HG03558 (cell line): ENCODE measurements at regions not wholly inside any gene's neighbourhood (a gene's known extent, or its start where the extent isn't known, plus 50 kb on each side); places are given as distances from the start of the nearest gene placed in this dataset.

Experiments used
- ATAC-seq: cut with Tn5 transposase; IDR thresholded peaks from one replicate; pipeline ENCODE4 v1.9.1; 2021; ENCODE audit warnings: moderate number of reproducible peaks; ENCODE audit not compliant: unreplicated experiment; ENCODE audit errors: extremely low read depth

GRCh38 chr15:100780208-100780800 lies 99.3 kb upstream of the ALDH1A3 start:
- ATAC-seq, result no peak

- ATAC-seq, result no peak
Measured at GRCh38 chr15:100781061-100781960, 98.3 kb upstream of the ALDH1A3 start.

- ATAC-seq, result no peak
Measured at GRCh38 chr15:100781961-100782530, 97.6 kb upstream of the ALDH1A3 start.

GRCh38 chr15:100783291-100783690 lies 96.3 kb upstream of the ALDH1A3 start:
- ATAC-seq, result no peak

- ATAC-seq, result no peak
Measured at GRCh38 chr15:100783760-100784492, 95.7 kb upstream of the ALDH1A3 start.

- ATAC-seq, result no peak
Measured at GRCh38 chr15:100784493-100785180, 95.0 kb upstream of the ALDH1A3 start.

- no peak for ATAC-seq
Measured at GRCh38 chr15:100785181-100786138, 94.2 kb upstream of the ALDH1A3 start.

- ATAC-seq, result no peak
Measured at GRCh38 chr15:100786139-100786531, 93.5 kb upstream of the ALDH1A3 start.

- ATAC-seq, result no peak
Measured at GRCh38 chr15:100786901-100787566, 92.6 kb upstream of the ALDH1A3 start.

GRCh38 chr15:100787567-100788417 lies 91.8 kb upstream of the ALDH1A3 start:
- no peak for ATAC-seq

- ATAC-seq, result no peak
Measured at GRCh38 chr15:100788418-100789105, 91.1 kb upstream of the ALDH1A3 start.

GRCh38 chr15:100790786-100791265 lies 88.8 kb upstream of the ALDH1A3 start:
- no peak for ATAC-seq

GRCh38 chr15:100794008-100794407 lies 85.6 kb upstream of the ALDH1A3 start:
- no peak for ATAC-seq

GRCh38 chr15:100801256-100801900 lies 78.3 kb upstream of the ALDH1A3 start:
- no peak for ATAC-seq

- ATAC-seq, result no peak
Measured at GRCh38 chr15:100802421-100803170, 77.0 kb upstream of the ALDH1A3 start.

GRCh38 chr15:100803171-100803440 lies 76.5 kb upstream of the ALDH1A3 start:
- no peak for ATAC-seq
